Aorta (tissue), 5 donors: ENCODE measurements at regions not wholly inside any gene's neighbourhood (a gene's known extent, or its start where the extent isn't known, plus 50 kb on each side); places are given as distances from the start of the nearest gene placed in this dataset.

Experiments
- ATAC-seq: fragments of 200-7000 bp; cut with Tn5 transposase; one replicate; pipeline ENCODE4 v1.9.1; 2022; ENCODE audit warnings: moderate library complexity; ENCODE audit not compliant: low FRiP score
- DNase-seq, 2 donors: peaks; one replicate each; pipeline ENCODE4 v3.0.0-alpha.2; 2020
- H3K27ac ChIP-seq, 2 donors: one replicate each; pipeline ENCODE4 v1.5.1; 2013; ENCODE audit warnings: low read length in 2 of 2, mild to moderate bottlenecking in 2 of 2, moderate library complexity in 2 of 2, control low read depth in 1 of 2, inconsistent platforms in 1 of 2, low read depth in 1 of 2
- H3K27me3 ChIP-seq, 2 donors: one replicate each; pipeline ENCODE4 v1.6.1; 2013; ENCODE audit warnings: control low read depth in 1 of 2, low read length in 1 of 2, mild to moderate bottlenecking in 1 of 2, moderate library complexity in 1 of 2; ENCODE audit not compliant: insufficient read depth in 2 of 2, control insufficient read depth in 1 of 2
- H3K36me3 ChIP-seq, 2 donors: one replicate each; pipeline ENCODE4 v1.6.1; 2013; ENCODE audit warnings: control low read depth in 1 of 2, low read length in 1 of 2, mild to moderate bottlenecking in 1 of 2; ENCODE audit not compliant: insufficient read depth in 2 of 2, control insufficient read depth in 1 of 2
- H3K4me1 ChIP-seq, 2 donors: one replicate each; pipeline ENCODE4 v1.6.1; 2013; ENCODE audit warnings: low read length in 2 of 2, control low read depth in 1 of 2, mild to moderate bottlenecking in 1 of 2, moderate library complexity in 1 of 2; ENCODE audit not compliant: insufficient read depth in 2 of 2, control insufficient read depth in 1 of 2
- H3K4me3 ChIP-seq, 2 donors: one replicate each; pipeline ENCODE4 v1.5.1; 2013; ENCODE audit warnings: low read length in 2 of 2, control low read depth in 1 of 2, mild to moderate bottlenecking in 1 of 2
- H3K9me3 ChIP-seq: one replicate; pipeline ENCODE4 v1.6.1; 2013; ENCODE audit warnings: mild to moderate bottlenecking, low read length; ENCODE audit not compliant: control insufficient read depth
- WGBS, 2 donors: extraction: QIAGEN DNeasy Blood & Tissue Kit; methylation state at CpG; one replicate each; pipeline ENCODE4 v1.1.7; 2013; 5-methylcytosine and 5-hydroxymethylcytosine counted together
- intact Hi-C, 2 donors: fragments of 100-400 bp; cut with DNase I; formaldehyde crosslinking; loops; one replicate each; pipeline versions ENCODE4 v1.14.2 to v1.15.0; 2022
- donor health status: healthy with polysubstance abuse.
- donor health status: Bipolar disorder and iron deficiency.
- donor health status: DM: no; HTN: no; CAD: no.
- donor health status: DM: no; HTN: no; CAD: no.
- donor health status: DM: yes; HTN: yes; CAD: no.

DNA sequence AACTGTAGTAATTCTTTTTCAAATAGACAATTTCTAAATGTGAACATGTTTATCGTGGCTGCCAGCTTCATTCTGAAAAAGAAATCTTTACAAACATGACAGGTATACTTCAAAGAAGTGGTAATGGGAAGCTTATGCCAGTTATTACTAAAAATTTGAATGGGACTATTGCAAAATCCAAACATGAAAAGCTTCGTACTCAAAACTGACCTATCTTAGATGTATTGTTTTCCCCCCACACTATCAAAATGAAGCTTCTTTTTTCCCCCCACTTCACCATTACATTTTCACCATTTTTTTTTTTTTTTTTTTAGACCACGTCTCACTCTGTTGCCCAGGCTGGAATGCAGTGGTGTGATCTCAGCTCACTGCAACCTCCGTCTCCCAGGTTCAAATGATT is 50.4 kb upstream of the SERTAD2 start:
- no peaks in the 10 kb centered on the region for H3K27me3 ChIP-seq
- intact Hi-C loops = no loop called here
- WGBS, 2 donors = 93% methylated on average over 4 of the region's 4 CpGs
- H3K27ac ChIP-seq = no peak overlapping the region
- no peaks in the 10 kb centered on the region for H3K36me3 ChIP-seq
- H3K4me1 ChIP-seq = no peaks in the 10 kb centered on the region
- ATAC-seq (no peak), DNase-seq (no peak)
- no peaks in the 10 kb centered on the region for H3K9me3 ChIP-seq
- H3K4me3 ChIP-seq = no peak overlapping the region

DNA sequence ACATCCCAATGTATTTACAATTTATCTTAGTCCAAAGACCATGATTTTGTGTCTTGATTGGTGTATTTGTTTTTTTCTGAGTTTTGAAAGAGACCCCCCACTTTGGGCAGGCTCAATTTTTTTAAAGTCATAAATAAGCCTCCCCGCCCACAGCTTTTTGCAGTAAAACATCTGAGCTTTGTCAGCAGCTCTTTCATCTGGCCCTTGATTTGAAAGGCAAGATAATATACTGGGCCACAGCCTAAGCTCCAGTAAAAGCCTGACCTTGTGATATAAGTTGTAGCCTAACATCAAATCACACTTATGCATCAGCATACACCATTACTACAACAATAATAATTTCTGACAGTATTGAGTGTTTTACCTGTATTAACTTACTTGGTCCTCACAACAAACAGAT is 51.3 kb upstream of the SERTAD2 start:
- no peak for DNase-seq
- Histone ChIP-seq H3K9me3 (no peaks in the 10 kb centered on the region), H3K27me3 (no peaks in the 10 kb centered on the region), H3K4me3 (no peak overlapping the region), H3K27ac (no peak overlapping the region), H3K36me3 (no peaks in the 10 kb centered on the region), H3K4me1 (no peaks in the 10 kb centered on the region)
- 97 to 100% methylated on average over 1 of the region's 1 CpG for WGBS, 2 donors
- intact Hi-C loops = no loop called here
- no peak for ATAC-seq

DNA sequence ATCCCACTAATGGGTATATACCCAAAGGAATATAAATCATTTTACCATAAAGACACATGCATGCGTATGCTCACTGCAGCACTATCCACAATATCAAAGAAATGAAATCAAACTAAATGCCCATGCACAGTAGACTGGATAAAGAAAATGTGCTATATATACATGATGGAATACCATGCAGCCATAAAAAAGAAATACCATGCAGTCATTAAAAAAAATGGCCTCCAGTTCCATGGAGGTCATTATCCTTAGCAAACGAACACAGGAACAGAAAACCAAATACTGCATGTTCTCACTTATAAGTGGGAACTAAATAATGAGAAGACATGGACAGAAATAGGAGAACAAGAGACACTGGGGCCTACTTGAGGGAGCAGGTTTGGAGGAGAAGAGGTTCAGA is 53.6 kb upstream of the SERTAD2 start:
- no peaks in the 10 kb centered on the region for H3K9me3 ChIP-seq
- ATAC-seq = no peak
- no peak for DNase-seq
- no peaks in the 10 kb centered on the region for H3K36me3 ChIP-seq
- H3K4me1 ChIP-seq = no peaks in the 10 kb centered on the region
- no peaks in the 10 kb centered on the region for H3K27me3 ChIP-seq
- H3K4me3 ChIP-seq = no peak overlapping the region
- 96 to 98% methylated on average over 2 of the region's 2 CpGs for WGBS, 2 donors
- intact Hi-C loops = no loop called here
- no peak overlapping the region for H3K27ac ChIP-seq

DNA sequence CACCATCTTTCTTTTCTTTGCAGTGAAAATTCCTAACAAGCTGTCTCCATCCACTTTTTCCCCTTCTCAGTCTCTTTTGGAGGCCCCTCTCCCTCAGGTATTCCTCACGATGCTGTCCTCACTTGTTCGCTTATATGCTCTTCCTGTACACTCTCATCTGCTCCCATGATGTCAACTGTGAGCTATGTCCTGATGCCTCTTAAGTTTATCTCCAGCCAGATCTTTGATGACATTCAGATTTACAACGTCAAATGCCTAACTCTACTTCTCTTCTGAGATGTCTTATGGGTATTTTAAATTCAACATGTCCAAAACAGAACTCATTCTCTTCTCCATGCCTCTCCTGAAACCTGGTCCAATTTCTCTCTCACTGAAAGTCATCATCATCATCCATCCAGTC is 55.1 kb upstream of the SERTAD2 start:
- Histone ChIP-seq H3K4me1 (no peaks in the 10 kb centered on the region), H3K4me3 (no peak overlapping the region), H3K27ac (no peak overlapping the region), H3K36me3 (no peaks in the 10 kb centered on the region), H3K27me3 (no peaks in the 10 kb centered on the region), H3K9me3 (no peaks in the 10 kb centered on the region)
- intact Hi-C loops = no loop called here
- 88 to 89% methylated on average over 3 of the region's 3 CpGs for WGBS, 2 donors
- DNase-seq (no peak), ATAC-seq (no peak)

DNA sequence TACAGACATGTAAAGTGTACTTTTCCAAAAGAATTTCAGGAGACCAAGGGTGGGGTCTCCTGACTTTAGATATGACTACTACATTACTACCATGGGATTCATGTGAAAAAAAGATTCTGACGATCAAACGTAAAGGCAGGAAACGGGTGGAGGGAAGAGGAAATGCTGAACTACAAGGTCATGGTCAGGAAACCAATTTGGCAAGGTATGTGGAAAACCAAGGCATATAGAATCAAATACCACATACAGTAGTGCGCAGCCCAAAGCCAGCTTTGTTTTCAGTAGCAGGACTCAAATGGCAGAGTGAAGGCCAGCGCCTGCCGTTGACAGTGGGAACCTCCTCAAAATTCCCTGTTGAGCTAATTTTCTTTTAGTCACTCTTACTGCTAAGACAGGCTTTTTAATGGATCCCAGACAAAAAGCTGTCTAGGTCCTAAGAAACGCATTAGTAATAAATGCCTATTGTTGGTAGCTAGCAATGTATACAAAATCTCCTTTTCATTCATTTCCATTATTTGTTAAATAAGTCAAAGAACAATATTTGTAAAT is 57.6 kb upstream of the SERTAD2 start:
- Histone ChIP-seq H3K9me3 (no peaks in the 10 kb centered on the region), H3K27me3 (no peaks in the 10 kb centered on the region), H3K36me3 (no peaks in the 10 kb centered on the region), H3K4me1 (no peaks in the 10 kb centered on the region), H3K27ac (no peak overlapping the region), H3K4me3 (no peak overlapping the region)
- DNase-seq (no peak), ATAC-seq (no peak)
- intact Hi-C loops = no loop called here
- 87% methylated on average over 7 of the region's 7 CpGs for WGBS, 2 donors

DNA sequence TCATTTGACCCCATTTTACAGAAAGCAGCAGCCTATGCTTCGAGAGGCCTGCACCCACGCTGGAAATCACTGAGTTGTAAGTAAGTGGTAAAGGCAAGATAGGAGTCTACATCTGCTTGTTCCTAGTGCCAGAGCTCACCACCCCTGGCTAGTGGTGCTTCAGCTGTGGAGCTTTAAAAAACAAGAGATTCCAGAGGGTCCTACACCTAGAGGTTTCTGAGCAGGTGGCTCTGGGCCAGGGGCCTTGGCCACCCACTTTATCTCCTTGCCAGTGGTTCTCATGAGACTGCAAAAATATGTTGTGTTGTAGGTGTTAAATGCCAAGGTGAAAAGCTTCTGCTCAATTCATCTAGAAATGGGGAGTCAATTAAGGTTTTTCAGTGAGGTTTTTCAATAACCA is 60.0 kb upstream of the SERTAD2 start:
- no peaks in the 10 kb centered on the region for H3K4me1 ChIP-seq
- ATAC-seq (no peak), DNase-seq (no peak)
- WGBS, 2 donors = 88 to 93% methylated on average over 2 of the region's 2 CpGs
- H3K27ac ChIP-seq = no peak overlapping the region
- no peaks in the 10 kb centered on the region for H3K27me3 ChIP-seq
- H3K9me3 ChIP-seq = no peaks in the 10 kb centered on the region
- H3K36me3 ChIP-seq = no peaks in the 10 kb centered on the region
- H3K4me3 ChIP-seq = no peak overlapping the region
- intact Hi-C loops = no loop called here

DNA sequence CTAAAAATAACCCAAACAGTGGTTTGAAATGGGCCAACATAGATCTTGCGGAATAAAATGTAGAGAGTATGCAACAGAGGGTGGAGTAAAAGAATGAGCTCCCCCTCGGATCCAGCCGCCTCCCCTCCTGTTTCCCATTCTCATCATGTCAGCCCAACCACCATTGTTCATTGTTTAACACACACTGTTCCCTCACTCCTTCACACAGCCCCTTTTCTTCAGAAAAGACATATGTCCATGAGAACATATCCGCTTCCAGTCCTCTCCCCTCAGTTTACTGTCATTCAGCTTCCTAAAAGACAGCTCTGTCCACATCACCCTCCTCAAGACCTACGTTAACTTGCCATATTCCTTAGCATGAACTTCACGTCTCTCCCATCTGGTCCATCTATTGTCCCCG is 62.9 kb upstream of the SERTAD2 start:
- H3K27ac ChIP-seq = no peak overlapping the region
- DNase-seq (no peak), ATAC-seq (no peak)
- intact Hi-C loops = no loop called here
- H3K4me1 ChIP-seq = no peaks in the 10 kb centered on the region
- no peaks in the 10 kb centered on the region for H3K36me3 ChIP-seq
- no peaks in the 10 kb centered on the region for H3K9me3 ChIP-seq
- no peaks in the 10 kb centered on the region for H3K27me3 ChIP-seq
- H3K4me3 ChIP-seq = no peak overlapping the region
- WGBS, 2 donors = 90 to 93% methylated on average over 7 of the region's 7 CpGs

DNA sequence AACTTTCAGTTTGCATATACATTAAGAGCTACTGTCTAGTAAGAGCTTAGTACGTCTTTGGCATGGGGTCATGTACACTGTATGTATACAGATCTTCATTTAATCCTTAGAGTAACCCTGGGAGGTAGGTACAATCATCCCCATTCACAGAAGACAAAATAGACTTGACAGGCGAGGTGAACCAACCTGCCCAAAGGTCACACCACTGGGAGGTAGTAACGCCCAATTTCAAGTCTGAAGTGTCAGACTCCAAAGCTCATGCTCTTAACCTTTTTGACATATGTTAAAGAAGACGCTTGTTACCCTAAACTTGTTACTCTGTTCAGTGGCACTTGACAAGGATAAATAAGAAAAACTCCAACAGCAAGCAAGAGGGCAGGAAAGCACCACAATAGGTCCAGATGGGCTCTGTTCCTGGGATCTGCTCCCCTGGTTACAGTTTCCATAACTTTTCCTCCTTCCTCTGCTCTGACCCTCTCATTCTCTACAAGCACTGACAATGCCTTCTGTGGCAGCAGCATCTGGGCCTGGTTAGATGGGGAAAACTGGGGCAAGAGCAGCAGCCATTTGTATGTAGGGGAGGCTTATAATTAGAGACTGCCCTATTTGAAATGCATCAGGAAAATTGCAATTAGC is 64.7 kb upstream of the SERTAD2 start:
- intact Hi-C loops = no loop called here
- 93 to 94% methylated on average over 4 of the region's 4 CpGs for WGBS, 2 donors
- ATAC-seq = no peak
- Histone ChIP-seq H3K4me1 (no peaks in the 10 kb centered on the region), H3K4me3 (no peak overlapping the region), H3K27ac (no peak overlapping the region), H3K36me3 (no peaks in the 10 kb centered on the region), H3K9me3 (no peaks in the 10 kb centered on the region), H3K27me3 (no peaks in the 10 kb centered on the region)
- no peak for DNase-seq

DNA sequence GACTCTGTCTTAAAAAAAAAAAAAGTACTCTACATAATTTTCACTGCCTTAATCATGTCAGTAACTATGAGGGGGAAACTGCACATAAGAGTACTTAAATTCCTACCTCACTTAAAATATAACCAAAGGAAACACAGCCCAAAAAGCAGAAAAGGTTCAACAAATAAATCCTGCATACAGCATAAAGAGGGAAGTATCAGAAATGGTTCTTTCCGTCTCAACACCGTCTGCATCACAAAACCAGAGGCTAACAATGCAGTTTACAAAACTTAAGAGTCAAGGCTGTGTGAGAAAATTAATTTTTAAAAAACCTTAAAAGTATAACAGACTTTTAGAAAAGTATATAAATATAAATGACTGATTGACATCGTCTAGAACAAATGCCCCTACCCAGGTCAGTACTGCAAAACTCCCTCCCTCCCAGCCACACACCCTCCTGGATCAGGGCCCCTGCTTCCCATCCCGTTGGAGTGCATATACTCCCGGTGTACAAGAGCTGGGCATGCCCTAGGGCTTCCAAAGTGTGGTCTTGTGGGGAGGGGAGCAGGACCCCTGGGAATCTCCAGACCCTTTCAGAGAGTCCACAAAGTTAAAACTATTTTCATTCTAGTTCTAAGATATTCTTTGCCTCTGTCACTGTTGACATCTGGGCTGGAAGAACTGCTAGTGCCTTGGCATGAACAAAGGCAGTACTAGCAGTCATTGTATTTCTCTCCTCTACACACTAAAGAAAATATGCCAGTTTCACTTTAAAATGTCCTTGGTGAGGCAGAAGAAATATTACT is 67.0 kb upstream of the SERTAD2 start:
- Histone ChIP-seq H3K27me3 (no peaks in the 10 kb centered on the region), H3K27ac (no peak overlapping the region), H3K4me3 (no peak overlapping the region), H3K9me3 (no peaks in the 10 kb centered on the region), H3K4me1 (no peaks in the 10 kb centered on the region), H3K36me3 (no peaks in the 10 kb centered on the region)
- no peak for ATAC-seq
- 46 to 56% methylated on average over 5 of the region's 5 CpGs for WGBS, 2 donors
- intact Hi-C loops = no loop called here
- no peak for DNase-seq
